GM18511 (cell line): ENCODE measurements at regions not wholly inside any gene's neighbourhood (a gene's known extent, or its start where the extent isn't known, plus 50 kb on each side); places are given as distances from the start of the nearest gene placed in this dataset.
"Not testable (repeated sequence)": the region's sequence is repeated elsewhere in the genome, so short reads cannot be mapped to it uniquely, and the experiment has no call there.

Experiments used
- ATAC-seq: cut with Tn5 transposase; IDR thresholded peaks from one replicate; pipeline ENCODE4 v1.9.1; 2021; ENCODE audit warnings: mild to moderate bottlenecking, moderate library complexity; ENCODE audit not compliant: unreplicated experiment

DNA sequence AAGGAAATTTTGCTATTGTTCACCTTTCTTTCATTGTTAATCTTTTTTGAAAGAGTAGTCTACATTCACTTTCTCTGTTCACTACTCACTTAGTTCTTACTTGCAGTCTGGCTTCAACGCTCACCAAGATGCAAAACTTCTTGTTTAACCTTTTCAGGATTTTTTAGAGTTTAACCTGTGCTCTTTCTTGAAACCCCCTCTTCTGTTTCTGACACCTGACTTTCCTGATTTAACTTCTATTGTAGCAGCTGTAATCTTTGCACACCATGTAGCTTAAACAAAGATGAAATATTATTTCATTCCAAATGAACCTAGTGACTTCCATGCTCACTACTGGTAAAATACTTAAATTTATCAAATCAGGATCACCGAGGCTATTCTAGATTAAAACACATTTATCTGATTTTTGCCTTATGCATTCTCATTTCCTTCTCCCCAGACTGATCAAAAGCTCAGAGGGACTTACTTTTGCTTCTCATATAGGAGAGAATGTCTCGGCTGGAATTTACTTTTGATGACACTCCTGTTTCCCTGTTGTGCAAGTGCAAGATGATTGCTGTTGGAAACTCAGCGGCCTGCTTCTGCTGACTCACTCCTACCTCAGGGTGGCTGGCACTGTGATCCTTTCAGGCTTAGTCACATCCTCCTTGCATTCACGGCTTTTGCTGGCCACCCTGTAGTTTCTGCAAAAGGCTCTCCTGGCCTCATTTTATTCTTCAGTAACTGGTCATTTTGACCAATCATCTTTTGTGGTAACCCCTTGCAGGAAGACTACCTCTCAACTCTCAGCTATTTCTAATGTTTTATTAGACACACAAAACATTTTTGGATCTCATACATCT, 109.3 kb upstream of the IFNE start:
- ATAC-seq = peak; percentile 68

DNA sequence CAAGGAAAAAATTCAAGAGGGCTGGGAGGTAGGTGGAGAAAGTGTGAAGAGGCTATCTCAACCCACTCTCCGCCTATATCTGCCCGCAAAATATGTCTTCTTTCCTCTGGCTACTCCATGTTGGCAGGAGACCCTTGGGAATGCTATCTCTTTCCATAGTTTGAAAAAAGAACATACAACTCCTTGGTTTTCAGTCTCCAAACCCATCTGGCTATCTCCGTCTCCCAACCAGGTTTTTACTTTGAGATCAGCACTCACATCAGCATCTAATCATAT, 109.9 kb upstream of the IFNE start:
- ATAC-seq = no peak

DNA sequence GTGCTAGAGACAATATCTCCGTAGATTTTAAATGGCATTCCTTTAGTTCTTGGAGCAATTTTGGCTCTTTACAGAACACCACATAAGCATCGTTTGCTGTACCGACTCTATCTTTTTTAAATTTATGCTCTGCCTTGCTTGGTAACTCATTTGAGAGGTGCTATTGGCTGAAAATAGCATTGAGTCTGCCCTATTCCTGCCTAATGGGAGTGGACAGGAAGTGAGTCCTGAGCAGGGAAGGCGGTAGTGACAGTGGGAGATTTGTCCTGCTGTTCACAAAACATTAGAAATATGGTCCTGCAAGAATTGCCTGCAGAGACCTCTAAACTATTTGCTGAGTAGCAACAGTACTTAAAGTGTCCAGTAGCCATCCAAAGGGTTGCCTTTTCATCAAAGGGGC, 115.2 kb upstream of the IFNE start:
- ATAC-seq = no peak

DNA sequence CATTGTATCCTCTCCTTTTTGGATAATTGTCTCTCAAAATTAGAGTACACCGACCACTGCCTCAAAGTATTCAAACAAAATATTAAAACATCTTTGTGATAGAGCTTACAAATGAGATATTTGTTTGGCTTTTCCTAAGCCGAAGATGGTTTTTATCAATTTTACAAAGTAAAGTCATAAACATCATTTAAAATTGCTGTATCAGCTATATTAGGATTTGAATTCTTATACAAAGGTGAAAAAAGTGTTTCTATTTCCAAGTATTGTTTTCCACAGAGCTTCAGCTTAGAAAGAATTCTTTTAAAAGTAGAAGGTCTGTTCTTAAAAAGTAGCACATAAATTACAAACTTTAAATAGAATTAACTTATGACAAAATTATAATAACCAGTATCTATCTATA, 116.6 kb upstream of the IFNE start:
- no peak for ATAC-seq

DNA sequence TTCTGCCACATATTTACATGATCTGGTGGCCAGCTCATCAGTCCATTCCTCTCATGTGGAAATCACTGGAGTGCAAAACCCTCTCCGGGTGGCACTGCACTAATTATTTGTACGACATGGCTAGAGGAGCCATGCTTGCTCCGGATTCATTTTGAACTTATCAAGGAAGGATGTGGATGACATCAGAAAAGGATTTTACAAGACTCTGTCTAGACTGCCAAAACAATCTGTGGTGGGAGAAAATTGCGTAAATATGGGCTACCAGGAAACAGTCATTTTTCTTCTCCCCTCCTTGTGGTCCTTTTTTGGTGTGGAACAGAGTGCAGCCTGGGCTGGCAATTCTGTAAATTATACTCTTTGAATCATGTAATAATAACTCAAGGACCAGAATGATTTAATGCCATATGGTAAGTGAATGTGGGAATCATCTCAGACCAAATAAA, 123.4 kb upstream of the IFNE start:
- ATAC-seq = no peak

GRCh38 chr9:21607576-21607975, 125.5 kb upstream of the IFNE start:
- no peak for ATAC-seq

- no peak for ATAC-seq
These were observed 126.1 kb upstream of the IFNE start for GRCh38 chr9:21608200-21608599.

DNA sequence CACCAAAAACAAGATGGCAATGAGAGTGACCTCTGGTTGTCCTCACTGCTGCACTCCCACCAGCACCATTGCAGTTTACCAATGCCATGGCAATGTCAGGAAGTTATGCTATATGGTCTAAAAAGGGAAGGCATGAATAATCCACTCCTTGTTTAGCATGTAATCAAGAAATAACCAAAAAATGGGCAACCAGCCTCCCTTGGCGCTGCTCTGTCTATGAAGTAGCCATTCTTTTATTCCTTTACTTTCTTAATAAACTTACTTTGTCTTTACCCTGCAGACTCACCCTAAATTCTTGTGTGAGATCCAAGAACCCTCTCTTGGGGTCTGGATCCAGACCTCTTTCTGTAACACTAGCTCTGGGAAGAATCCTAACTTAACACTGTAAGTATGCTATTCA, 127.4 kb upstream of the IFNE start:
- no peak for ATAC-seq

GRCh38 chr9:21611891-21612290, 129.8 kb upstream of the IFNE start:
- ATAC-seq = no peak

- ATAC-seq = no peak
These were observed 132.9 kb upstream of the IFNE start for GRCh38 chr9:21615018-21615417.

- ATAC-seq = no peak
These were observed 133.3 kb upstream of the IFNE start for GRCh38 chr9:21615446-21615845.

GRCh38 chr9:21616082-21616778, 134.1 kb upstream of the IFNE start:
- no peak for ATAC-seq

GRCh38 chr9:21624675-21625644, 142.8 kb upstream of the IFNE start:
- no peak for ATAC-seq

DNA sequence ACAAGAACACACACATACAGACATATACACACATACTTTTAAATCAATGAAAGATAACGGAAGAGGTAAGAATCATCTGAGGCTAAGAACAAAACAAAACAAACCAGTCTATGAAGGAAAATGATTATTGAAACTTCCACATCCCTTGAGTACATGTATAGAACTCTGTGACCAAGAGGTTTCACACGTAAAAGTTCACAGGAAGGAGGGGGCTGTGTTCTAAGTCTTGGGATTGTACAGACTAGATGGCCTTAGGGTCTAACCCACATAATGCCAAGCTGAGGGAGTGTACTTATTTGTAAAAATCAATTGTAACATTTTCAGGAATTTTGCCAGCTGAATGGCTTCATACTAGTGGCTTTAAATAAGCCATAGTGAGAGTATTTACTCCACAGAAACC, 144.4 kb upstream of the IFNE start:
- ATAC-seq = no peak

DNA sequence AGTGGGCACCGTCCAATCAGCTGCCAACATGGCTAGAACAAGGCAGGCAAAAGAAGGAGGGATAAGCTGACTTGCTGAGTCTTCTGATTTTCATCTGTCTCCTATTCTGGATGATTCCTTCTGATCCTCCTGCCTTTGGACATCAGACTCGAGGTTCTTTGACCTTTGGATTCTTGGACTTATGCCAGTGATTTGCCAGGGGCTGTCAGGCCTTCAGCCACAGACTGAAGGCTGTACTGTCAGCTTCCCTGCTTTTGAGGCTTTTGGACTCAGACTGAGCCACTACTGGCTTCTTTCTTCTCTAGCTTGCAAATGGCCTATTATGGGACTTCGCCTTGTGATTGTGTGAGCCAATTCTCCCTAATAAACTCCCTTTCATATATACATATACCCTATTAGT, 146.8 kb upstream of the IFNE start:
- ATAC-seq = not testable (repeated sequence)

- ATAC-seq = no peak
These were observed 152.8 kb upstream of the IFNE start for GRCh38 chr9:21634951-21635350.

DNA sequence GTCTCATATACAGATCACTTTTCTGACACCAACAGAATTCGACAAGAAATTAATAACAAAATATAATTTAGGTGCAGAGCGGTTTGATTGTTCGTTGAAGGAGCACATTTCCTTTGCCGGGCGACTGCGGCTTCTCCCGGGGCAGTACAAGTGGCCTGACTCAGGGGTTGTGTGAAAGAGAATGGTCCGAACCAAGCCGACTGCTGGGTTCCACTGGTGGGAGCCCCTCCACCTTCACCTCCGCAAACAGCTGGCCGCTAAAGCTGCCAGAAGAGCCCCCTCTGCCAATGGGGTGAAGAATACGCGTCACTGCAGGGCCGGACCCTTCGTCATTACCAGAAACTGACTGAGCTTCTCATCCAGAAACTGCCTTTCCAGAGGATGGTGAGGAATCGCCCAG, 156.0 kb upstream of the IFNE start:
- ATAC-seq = no peak

DNA sequence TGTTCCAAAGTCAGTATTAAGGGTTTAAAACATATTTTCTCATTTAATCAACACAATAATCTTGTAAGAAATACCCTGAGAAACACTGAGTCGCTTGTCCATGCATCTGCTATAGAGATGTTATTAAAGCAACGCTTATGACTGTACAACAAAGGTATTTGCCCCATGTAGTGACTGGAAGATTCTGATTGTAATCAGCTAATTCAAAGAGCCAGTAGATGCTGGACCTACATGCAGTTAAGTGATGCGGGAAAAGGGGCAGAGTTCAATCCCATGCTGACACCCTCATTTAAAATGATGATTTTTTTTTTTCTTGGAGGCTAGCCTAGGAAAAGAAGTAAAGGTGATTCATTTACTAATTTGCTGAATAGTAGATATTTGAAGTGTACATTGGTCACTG, 149.3 kb upstream of the MTAP start:
- no peak for ATAC-seq

GRCh38 chr9:21653589-21653988, 148.8 kb upstream of the MTAP start:
- ATAC-seq = no peak

DNA sequence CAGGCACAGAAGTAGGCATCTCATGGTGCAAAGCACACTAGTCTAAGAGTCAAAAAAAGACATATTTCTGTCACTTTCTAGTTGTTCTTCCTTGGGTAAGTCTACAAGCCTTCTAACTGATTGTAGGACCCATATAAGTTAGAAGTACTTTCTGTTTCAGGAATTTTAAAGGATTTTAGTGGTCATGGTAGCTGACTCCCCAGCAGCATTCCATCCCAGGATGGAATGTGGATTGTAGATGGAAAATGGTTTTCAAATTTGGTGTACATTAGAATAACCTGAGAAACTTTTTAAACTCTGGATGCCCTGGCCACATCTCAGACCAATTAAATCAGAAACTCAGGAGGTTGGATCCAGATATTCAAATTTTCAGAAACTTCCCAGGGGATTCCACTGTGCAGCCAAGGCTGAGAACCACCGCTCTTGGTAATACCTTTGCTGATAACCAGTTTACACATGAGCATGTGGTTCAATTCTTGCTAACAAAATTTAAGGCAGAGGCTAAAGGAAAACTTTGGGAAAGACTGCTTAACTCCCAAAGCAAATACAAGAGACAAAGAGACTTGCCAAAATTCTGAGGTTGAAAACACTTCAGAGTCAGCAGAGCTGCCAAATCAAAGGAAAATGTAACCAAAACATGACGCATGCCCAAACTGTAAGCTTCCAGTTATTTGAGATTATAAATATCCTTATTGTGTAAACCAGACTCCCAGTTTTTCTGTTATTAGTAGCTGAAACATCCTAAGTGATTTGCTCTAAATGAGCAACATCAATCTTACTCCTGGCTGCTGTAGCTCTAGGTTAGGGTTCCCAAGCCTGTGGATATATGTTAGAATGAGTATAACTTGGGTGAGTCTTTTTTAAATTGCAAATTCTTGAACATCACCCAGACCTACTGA, 145.4 kb upstream of the MTAP start:
- ATAC-seq = no peak
